ENCODE measurements at regions not wholly inside any gene's neighbourhood (a gene's known extent, or its start where the extent isn't known, plus 50 kb on each side); places are given as distances from the start of the nearest gene placed in this dataset.

DNA sequence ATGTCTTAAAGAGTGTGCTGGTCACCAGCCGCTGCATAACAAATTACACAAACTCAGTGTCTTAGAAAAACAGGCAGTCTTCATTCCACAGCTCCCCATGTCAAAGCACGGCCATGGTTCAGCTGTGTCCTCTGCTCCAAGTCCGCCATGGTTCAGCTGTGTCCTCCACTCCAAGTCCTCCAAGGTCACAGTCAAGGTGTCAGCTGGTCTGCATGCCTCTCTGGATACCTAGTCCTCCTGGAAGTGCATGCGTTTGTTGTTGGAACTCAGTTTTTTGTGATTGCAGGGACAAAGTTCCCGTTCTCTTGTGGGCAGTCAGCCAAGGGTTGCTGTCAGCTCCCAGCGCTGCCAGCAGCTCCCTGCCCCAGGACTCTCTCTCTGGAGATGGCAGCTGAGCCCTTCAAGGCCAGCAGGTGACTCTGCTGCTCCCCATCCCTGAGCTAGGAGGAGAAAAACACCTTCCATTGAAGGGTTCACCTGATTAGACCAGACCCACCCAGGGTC is 304.0 kb upstream of the MYT1L start:
- TF ChIP-seq, protein P1, sequence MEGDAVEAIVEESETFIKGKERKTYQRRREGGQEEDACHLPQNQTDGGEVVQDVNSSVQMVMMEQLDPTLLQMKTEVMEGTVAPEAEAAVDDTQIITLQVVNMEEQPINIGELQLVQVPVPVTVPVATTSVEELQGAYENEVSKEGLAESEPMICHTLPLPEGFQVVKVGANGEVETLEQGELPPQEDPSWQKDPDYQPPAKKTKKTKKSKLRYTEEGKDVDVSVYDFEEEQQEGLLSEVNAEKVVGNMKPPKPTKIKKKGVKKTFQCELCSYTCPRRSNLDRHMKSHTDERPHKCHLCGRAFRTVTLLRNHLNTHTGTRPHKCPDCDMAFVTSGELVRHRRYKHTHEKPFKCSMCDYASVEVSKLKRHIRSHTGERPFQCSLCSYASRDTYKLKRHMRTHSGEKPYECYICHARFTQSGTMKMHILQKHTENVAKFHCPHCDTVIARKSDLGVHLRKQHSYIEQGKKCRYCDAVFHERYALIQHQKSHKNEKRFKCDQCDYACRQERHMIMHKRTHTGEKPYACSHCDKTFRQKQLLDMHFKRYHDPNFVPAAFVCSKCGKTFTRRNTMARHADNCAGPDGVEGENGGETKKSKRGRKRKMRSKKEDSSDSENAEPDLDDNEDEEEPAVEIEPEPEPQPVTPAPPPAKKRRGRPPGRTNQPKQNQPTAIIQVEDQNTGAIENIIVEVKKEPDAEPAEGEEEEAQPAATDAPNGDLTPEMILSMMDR (conservative IDR thresholded peaks at IDR 0.05 in 1 of 2, IDR thresholded peaks at IDR 0.05 in 1 of 2; ENCODE audit: extremely low read depth in 1 of 2, insufficient read depth in 1 of 2, low read depth in 1 of 2, low read length in 2 of 2) = no peak
- no peak for TF ChIP-seq EZH2 (IDR thresholded peaks at IDR 0.05; ENCODE audit: borderline replicate concordance, low read length)

All from mammary epithelial cell (primary cell).